Vagina (tissue), 2 donors: ENCODE measurements at regions not wholly inside any gene's neighbourhood (a gene's known extent, or its start where the extent isn't known, plus 50 kb on each side); places are given as distances from the start of the nearest gene placed in this dataset.
"Not testable (repeated sequence)": the region's sequence is repeated elsewhere in the genome, so short reads cannot be mapped to it uniquely, and the experiment has no call there.

Source experiments
- CTCF ChIP-seq, 3 experiments: fragments of 450-650 bp in 2 of 3; fragments of 200-600 bp in 1 of 3; sonication (generic) in 1 of 3; IDR thresholded peaks; one replicate each; pipeline ENCODE4 v1.5.1; 2017 to 2019; ENCODE audit warnings: antibody characterized with exemption in 3 of 3, mild to moderate bottlenecking in 2 of 3, moderate library complexity in 2 of 3
- POLR2A ChIP-seq, 2 donors: fragments of 450-650 bp; IDR thresholded peaks; one replicate each; pipeline ENCODE4 v1.6.1; 2017; ENCODE audit warnings: antibody characterized with exemption in 2 of 2, mild to moderate bottlenecking in 2 of 2, moderate library complexity in 2 of 2
- POLR2AphosphoS5 ChIP-seq, 2 donors: sonication (generic); formaldehyde crosslinking; IDR thresholded peaks; one replicate each; pipeline ENCODE4 v1.9.0; 2017; ENCODE audit warnings: antibody characterized with exemption in 2 of 2, mild to moderate bottlenecking in 2 of 2, low read depth in 1 of 2; ENCODE audit not compliant: insufficient read depth in 1 of 2

- not testable (repeated sequence) for TF ChIP-seq CTCF (IDR thresholded peaks at IDR 0.05); POLR2AphosphoS5 (IDR thresholded peaks at IDR 0.05; ENCODE audit: insufficient read depth in 1 of 2, low read depth in 1 of 2); POLR2A (IDR thresholded peaks at IDR 0.05)
Measured at GRCh38 chr9:96054248-96054647, 178.8 kb downstream of the ERCC6L2 start.
